GM23338 (cell line): ENCODE measurements at regions not wholly inside any gene's neighbourhood (a gene's known extent, or its start where the extent isn't known, plus 50 kb on each side); places are given as distances from the start of the nearest gene placed in this dataset.

Source experiments
- ATAC-seq: fragments of 200-7000 bp; cut with Tn5 transposase; 3 replicates; pipeline ENCODE4 v1.9.1; 2020
- DNase-seq: peaks from one replicate; pipeline ENCODE4 v3.0.0-alpha.2; 2015; ENCODE audit warnings: low spot score
- H2AFZ ChIP-seq: fragments of 200-600 bp; sonication (generic); 2 replicates; pipeline ENCODE4 v1.8.0; 2016; ENCODE audit warnings: antibody characterized with exemption, mild to moderate bottlenecking, moderate library complexity
- H3F3A ChIP-seq: fragments of 200-600 bp; sonication (generic); replicated peaks from 2 replicates; pipeline ENCODE4 v1.8.0; 2017; ENCODE audit warnings: antibody characterized with exemption, mixed run types, low read depth
- H3K27ac ChIP-seq: fragments of 200-600 bp; sonication (generic); 2 replicates; pipeline ENCODE4 v1.6.1; 2016; ENCODE audit warnings: low read depth
- H3K27me3 ChIP-seq: fragments of 200-600 bp; sonication (generic); 2 replicates; pipeline ENCODE4 v1.8.0; 2016; ENCODE audit warnings: mild to moderate bottlenecking, mixed run types, moderate library complexity; ENCODE audit not compliant: insufficient read depth
- H3K36me3 ChIP-seq: fragments of 200-600 bp; sonication (generic); 2 replicates; pipeline ENCODE4 v1.8.0; 2016; ENCODE audit warnings: mild to moderate bottlenecking; ENCODE audit not compliant: insufficient read depth
- H3K4me1 ChIP-seq: fragments of 200-600 bp; sonication (generic); 2 replicates; pipeline ENCODE4 v1.8.0; 2016; ENCODE audit warnings: mild to moderate bottlenecking, moderate library complexity; ENCODE audit not compliant: insufficient read depth
- H3K4me2 ChIP-seq: fragments of 200-600 bp; sonication (generic); 2 replicates; pipeline ENCODE4 v1.7.1; 2017; ENCODE audit warnings: mixed run types
- H3K4me3 ChIP-seq: fragments of 200-600 bp; sonication (generic); 2 replicates; pipeline ENCODE4 v1.6.1; 2016; ENCODE audit warnings: mixed run types
- H3K79me2 ChIP-seq: fragments of 200-600 bp; sonication (generic); replicated peaks from 2 replicates; pipeline ENCODE4 v1.8.0; 2017; ENCODE audit warnings: mild to moderate bottlenecking; ENCODE audit not compliant: insufficient read depth
- H3K9me2 ChIP-seq: fragments of 200-600 bp; sonication (generic); 2 replicates; pipeline ENCODE4 v1.8.0; 2017; ENCODE audit not compliant: insufficient read depth
- H4K20me1 ChIP-seq: fragments of 200-600 bp; sonication (generic); replicated peaks from 2 replicates; pipeline ENCODE4 v1.8.0; 2017; ENCODE audit warnings: mild to moderate bottlenecking; ENCODE audit not compliant: insufficient read depth
- H3K27ac Mint-ChIP-seq: 2 replicates; pipeline ENCODE4 v1.8.0; 2020; ENCODE audit warnings: inconsistent platforms, mild to moderate bottlenecking, moderate library complexity, mixed read lengths
- H3K27me3 Mint-ChIP-seq: 3 replicates; pipeline ENCODE4 v1.8.0; 2022; ENCODE audit warnings: low read depth, mild to moderate bottlenecking, moderate library complexity, mixed read lengths, inconsistent platforms; ENCODE audit not compliant: insufficient read depth, poor library complexity
- H3K36me3 Mint-ChIP-seq: 3 replicates; pipeline ENCODE4 v1.8.0; 2021; ENCODE audit warnings: low read depth, mild to moderate bottlenecking, inconsistent platforms, moderate library complexity, mixed read lengths
- H3K4me1 Mint-ChIP-seq: 3 replicates; pipeline ENCODE4 v1.8.0; 2020; ENCODE audit warnings: mild to moderate bottlenecking, inconsistent platforms, mixed read lengths
- H3K4me3 Mint-ChIP-seq: 3 replicates; pipeline ENCODE4 v1.8.0; 2021; ENCODE audit warnings: moderate library complexity, mild to moderate bottlenecking, inconsistent platforms, mixed read lengths
- H3K9me3 Mint-ChIP-seq: 3 replicates; pipeline ENCODE4 v1.8.0; 2020; ENCODE audit warnings: moderate library complexity, mild to moderate bottlenecking, inconsistent platforms, mixed read lengths
- CREB1 ChIP-seq: fragments of 250-450 bp; sonication (Bioruptor Pico); IDR thresholded peaks from 2 replicates; pipeline ENCODE4 v1.5.0; 2020; ENCODE audit warnings: low read depth, mild to moderate bottlenecking, moderate library complexity
- CTCF ChIP-seq, 2 experiments: fragments of 200-600 bp in 1 of 2; sonication (generic) in 1 of 2; conservative IDR thresholded peaks; 2 replicates each; pipeline versions ENCODE4 v1.5.1 to v1.6.1; 2016 to 2017; ENCODE audit warnings: antibody characterized with exemption in 2 of 2, low read depth in 2 of 2, mild to moderate bottlenecking in 2 of 2, moderate library complexity in 1 of 2
- ETS1 ChIP-seq: IDR thresholded peaks from 2 replicates; pipeline ENCODE4 v1.6.1; 2016; ENCODE audit warnings: antibody characterized with exemption
- EZH2 ChIP-seq: fragments of 200-600 bp; sonication (generic); IDR thresholded peaks from one replicate; pipeline ENCODE4 v1.8.0; 2017; ENCODE audit warnings: antibody characterized with exemption, mild to moderate bottlenecking, low read depth; ENCODE audit not compliant: unreplicated experiment
- EZH2phosphoT487 ChIP-seq: fragments of 200-600 bp; sonication (generic); IDR thresholded peaks from one replicate; pipeline ENCODE4 v1.8.1; 2018; ENCODE audit warnings: antibody characterized with exemption; ENCODE audit not compliant: unreplicated experiment
- JUNB ChIP-seq: IDR thresholded peaks from one replicate; pipeline ENCODE4 v1.6.1; 2016; ENCODE audit warnings: antibody characterized with exemption; ENCODE audit not compliant: unreplicated experiment
- NANOG ChIP-seq: IDR thresholded peaks from 2 replicates; pipeline ENCODE4 v1.6.1; 2016; ENCODE audit warnings: antibody characterized with exemption, borderline replicate concordance
- POLR2AphosphoS5 ChIP-seq: IDR thresholded peaks from 2 replicates; pipeline ENCODE4 v1.6.1; 2016; ENCODE audit warnings: antibody characterized with exemption, low read depth
- REST ChIP-seq: IDR thresholded peaks from one replicate; pipeline ENCODE4 v1.6.1; 2018; ENCODE audit warnings: antibody characterized with exemption; ENCODE audit not compliant: unreplicated experiment
- STAT1 ChIP-seq: IDR thresholded peaks from one replicate; pipeline ENCODE4 v1.6.1; 2016; ENCODE audit warnings: antibody characterized with exemption; ENCODE audit not compliant: unreplicated experiment
- ZNF114 ChIP-seq: fragments of 250-450 bp; sonication (Bioruptor Pico); IDR thresholded peaks from 2 replicates; pipeline ENCODE4 v1.5.0; 2020; ENCODE audit warnings: mild to moderate bottlenecking, moderate library complexity
- ZNF331 ChIP-seq: fragments of 250-450 bp; sonication (Bioruptor Pico); IDR thresholded peaks from 2 replicates; pipeline ENCODE4 v1.5.0; 2020; ENCODE audit warnings: low read depth, mild to moderate bottlenecking, moderate library complexity
- ZNF462 ChIP-seq: fragments of 250-450 bp; sonication (Bioruptor Pico); IDR thresholded peaks from 2 replicates; pipeline ENCODE4 v1.5.0; 2020; ENCODE audit warnings: mild to moderate bottlenecking, moderate library complexity

- Mint-ChIP-seq H3K4me3 (no peak overlapping the region), H3K9me3 (no peaks in the 10 kb centered on the region), H3K36me3 (no peaks in the 10 kb centered on the region), H3K4me1 (peaks cover 5% of the 10 kb centered on the region; the same call in 2 of the 3 replicates), H3K27me3 (no peaks in the 10 kb centered on the region), H3K27ac (no peak overlapping the region)
- Histone ChIP-seq H3K79me2 (no peaks in the 10 kb centered on the region), H3K36me3 (no peaks in the 10 kb centered on the region), H2AFZ (no peak overlapping the region), H4K20me1 (no peaks in the 10 kb centered on the region), H3K27me3 (no peaks in the 10 kb centered on the region), H3F3A (no peaks in the 10 kb centered on the region), H3K27ac (no peak overlapping the region), H3K9me2 (no peaks in the 10 kb centered on the region), H3K4me3 (no peak overlapping the region), H3K4me1 (no peaks in the 10 kb centered on the region), H3K4me2 (no peak overlapping the region)
- TF ChIP-seq ZNF331 = no peak
- no peak for TF ChIP-seq EZH2
- TF ChIP-seq EZH2phosphoT487 = no peak
- TF ChIP-seq NANOG = no peak
- TF ChIP-seq ZNF114 (CRISPR knock-in tag) = no peak
- no peak for TF ChIP-seq JUNB
- TF ChIP-seq CREB1 (CRISPR knock-in tag) = no peak
- no peak for TF ChIP-seq STAT1
- TF ChIP-seq REST = no peak
- TF ChIP-seq CTCF (conservative IDR thresholded peaks at IDR 0.05; ENCODE audit: low read depth in 2 of 2) = no peak
- TF ChIP-seq POLR2AphosphoS5 = no peak
- TF ChIP-seq ETS1 = no peak
- no peak for TF ChIP-seq ZNF462 (CRISPR knock-in tag)
- ATAC-seq (no peak), DNase-seq (no peak)
Observed at GRCh38 chr3:102346897-102347296, 87.9 kb upstream of the ZPLD1 start.
